Keratinocyte (primary cell): ENCODE measurements at regions not wholly inside any gene's neighbourhood (a gene's known extent, or its start where the extent isn't known, plus 50 kb on each side); places are given as distances from the start of the nearest gene placed in this dataset.
"Not testable (repeated sequence)": the region's sequence is repeated elsewhere in the genome, so short reads cannot be mapped to it uniquely, and the experiment has no call there.

ENCODE experiments used
- EZH2 ChIP-seq: IDR thresholded peaks from one replicate; pipeline ENCODE4 v1.6.1; 2012; ENCODE audit warnings: inconsistent platforms, mild to moderate bottlenecking, low read length, moderate library complexity
- TF ChIP-seq, protein P1 (sequence below), 3 experiments: IDR thresholded peaks in 1 of 3; conservative IDR thresholded peaks in 1 of 3; optimal IDR thresholded peaks in 1 of 3; 2 replicates in 2 of 3; 3 replicates in 1 of 3; pipeline versions ENCODE3 to v1.5.1; 2011; ENCODE audit warnings: low read length in 3 of 3, mild to moderate bottlenecking in 3 of 3, moderate library complexity in 2 of 3, control low read depth in 1 of 3, inconsistent platforms in 1 of 3; ENCODE audit not compliant: insufficient read depth in 2 of 3; ENCODE audit errors: extremely low read depth in 1 of 3

DNA sequence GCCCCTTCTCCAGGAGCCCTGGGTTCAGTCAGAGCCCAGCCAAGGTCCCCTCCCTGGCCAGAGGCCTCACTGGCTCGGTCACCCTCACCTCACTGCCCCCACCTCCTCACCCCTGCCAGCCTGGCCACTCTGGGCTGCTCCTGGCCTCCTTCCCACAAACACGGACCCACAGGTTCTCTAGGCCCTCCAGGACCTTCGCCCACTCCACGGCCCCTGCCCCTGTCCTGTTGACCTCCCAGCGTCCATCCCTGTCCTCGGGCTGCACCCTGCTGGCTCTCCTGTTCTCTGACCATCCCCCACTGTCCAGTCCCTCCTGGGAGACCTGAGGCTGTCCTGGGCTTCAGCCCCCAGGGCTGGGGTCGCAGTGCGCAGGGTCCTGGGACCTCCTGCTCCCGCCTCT is 173.3 kb downstream of the TMEM121 start:
- TF ChIP-seq, protein P1, sequence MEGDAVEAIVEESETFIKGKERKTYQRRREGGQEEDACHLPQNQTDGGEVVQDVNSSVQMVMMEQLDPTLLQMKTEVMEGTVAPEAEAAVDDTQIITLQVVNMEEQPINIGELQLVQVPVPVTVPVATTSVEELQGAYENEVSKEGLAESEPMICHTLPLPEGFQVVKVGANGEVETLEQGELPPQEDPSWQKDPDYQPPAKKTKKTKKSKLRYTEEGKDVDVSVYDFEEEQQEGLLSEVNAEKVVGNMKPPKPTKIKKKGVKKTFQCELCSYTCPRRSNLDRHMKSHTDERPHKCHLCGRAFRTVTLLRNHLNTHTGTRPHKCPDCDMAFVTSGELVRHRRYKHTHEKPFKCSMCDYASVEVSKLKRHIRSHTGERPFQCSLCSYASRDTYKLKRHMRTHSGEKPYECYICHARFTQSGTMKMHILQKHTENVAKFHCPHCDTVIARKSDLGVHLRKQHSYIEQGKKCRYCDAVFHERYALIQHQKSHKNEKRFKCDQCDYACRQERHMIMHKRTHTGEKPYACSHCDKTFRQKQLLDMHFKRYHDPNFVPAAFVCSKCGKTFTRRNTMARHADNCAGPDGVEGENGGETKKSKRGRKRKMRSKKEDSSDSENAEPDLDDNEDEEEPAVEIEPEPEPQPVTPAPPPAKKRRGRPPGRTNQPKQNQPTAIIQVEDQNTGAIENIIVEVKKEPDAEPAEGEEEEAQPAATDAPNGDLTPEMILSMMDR (optimal IDR thresholded peaks at IDR 0.05 in 1 of 3, IDR thresholded peaks at IDR 0.05 in 1 of 3, conservative IDR thresholded peaks at IDR 0.05 in 1 of 3; ENCODE audit: extremely low read depth in 1 of 3, insufficient read depth in 2 of 3, low read length in 3 of 3) = not testable (repeated sequence)
- not testable (repeated sequence) for TF ChIP-seq EZH2
